Left lobe of liver (tissue), 2 donors: ENCODE measurements at regions not wholly inside any gene's neighbourhood (a gene's known extent, or its start where the extent isn't known, plus 50 kb on each side); places are given as distances from the start of the nearest gene placed in this dataset.
"Not testable (repeated sequence)": the region's sequence is repeated elsewhere in the genome, so short reads cannot be mapped to it uniquely, and the experiment has no call there.

Experiments
- ATAC-seq: fragments of 200-7000 bp; cut with Tn5 transposase; one replicate; pipeline ENCODE4 v1.9.1; 2020; ENCODE audit warnings: mild to moderate bottlenecking, moderate library complexity
- DNase-seq: peaks from one replicate; pipeline ENCODE4 v3.0.0-alpha.2; 2020; ENCODE audit warnings: low spot score
- donor health status: DM: no; HTN: no; CAD: no; lungs with moderate emphysema.
- donor health status: DM: no; HTN: yes; CAD: no.

DNA sequence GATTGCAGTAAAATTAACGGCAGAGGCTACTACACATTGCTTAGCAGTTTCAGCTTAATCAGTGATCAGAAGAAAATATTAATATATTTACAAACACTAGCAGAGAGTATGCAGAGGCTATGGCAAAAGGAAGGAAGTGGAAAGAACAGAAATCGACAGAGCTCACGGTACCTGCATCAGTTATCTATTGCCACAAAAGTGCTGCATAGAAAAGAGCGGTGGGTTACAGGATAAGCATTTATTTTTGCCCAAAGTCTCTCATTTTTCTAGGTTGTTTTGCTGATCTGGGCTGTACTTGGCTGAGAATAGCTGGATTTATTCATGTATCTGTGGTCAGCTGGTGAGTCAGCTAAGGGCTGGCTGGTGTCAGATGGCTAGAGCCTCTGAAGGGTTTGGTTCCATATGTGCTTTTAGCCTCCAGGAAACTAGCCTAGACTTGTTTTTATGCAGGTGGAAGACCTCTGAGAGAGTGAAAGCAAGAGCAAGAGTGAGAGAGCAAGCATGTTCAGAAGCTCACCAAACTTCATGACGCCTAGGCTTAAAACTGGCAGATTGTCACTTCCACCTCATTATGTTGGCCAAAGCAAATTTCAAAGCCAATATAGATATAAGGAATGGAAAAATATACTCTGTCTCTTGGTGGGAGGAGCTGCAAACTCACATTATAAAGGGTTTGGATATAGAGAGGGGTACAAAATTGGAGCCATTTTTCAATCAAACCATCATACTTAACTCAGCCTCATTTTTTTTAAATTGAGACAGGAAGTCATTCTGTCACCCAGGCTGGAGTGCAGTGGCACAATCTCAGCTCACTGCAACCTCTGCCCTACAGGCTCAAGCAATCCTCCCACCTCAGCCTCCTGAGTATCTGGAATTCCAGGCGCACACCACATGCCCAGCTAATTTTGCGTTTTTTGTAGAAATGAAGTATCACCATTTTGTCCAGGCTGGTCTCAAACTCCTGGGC, 153.2 kb upstream of the RPL34 start:
- ATAC-seq (no peak), DNase-seq (no peak)

DNA sequence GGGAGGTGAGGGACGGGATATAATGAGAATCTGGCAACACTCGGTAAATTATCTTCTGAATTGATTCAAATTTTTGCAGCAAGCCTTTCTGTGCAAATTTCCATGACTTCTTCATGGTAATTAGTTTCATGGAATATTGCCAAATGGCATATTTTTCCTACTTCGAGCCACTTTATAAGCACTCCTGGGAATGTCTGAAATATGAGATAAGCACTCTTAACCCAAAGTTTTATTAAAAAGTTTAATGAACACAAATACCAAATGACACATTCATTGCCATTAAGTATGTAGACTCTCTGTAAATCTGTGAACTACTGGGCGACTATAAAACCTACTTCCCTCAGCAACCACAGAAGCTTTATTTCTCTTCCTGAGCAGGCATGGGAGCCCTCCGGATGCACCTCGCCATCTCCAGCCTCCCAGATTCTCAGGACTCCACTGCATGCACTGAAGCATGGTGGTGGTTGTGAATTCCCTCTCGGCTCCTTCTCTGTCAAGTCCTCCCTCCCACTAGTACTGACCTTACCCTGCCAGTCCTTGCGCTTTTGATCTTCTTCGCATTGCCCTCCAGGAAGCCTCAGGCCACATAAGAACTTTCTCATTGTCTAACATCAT, 154.4 kb upstream of the RPL34 start:
- no peak for DNase-seq
- ATAC-seq = no peak

GRCh38 chr4:108458681-108459080, 161.7 kb upstream of the RPL34 start:
- ATAC-seq = no peak
- DNase-seq = no peak

DNA sequence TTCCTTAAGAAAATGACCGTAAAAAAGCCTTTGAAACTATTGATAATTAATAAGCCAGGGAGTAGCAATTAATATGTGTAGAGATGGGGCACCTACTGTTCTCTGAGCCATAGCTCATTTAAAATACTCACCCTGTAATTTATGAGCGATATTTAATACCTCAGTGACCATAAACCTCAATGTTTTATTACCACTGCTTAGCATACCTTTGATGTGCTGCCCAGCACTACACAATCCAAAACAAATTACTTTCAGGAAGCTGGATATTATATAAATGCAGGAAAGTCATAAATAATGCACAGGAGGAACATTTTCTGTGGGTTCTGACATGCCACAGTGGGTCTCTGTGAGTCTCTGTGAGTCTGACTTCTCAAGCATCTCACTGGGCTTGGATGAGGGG, 166.1 kb upstream of the RPL34 start:
- no peak for DNase-seq
- ATAC-seq = no peak

- no peak for DNase-seq
- no peak for ATAC-seq
Observed at GRCh38 chr4:108453366-108453765, 167.0 kb upstream of the RPL34 start.

- DNase-seq = no peak
- no peak for ATAC-seq
Observed at GRCh38 chr4:108450236-108450898, 170.0 kb upstream of the RPL34 start.

- ATAC-seq = no peak
- DNase-seq = no peak
Observed at GRCh38 chr4:108449129-108449528, 171.2 kb upstream of the RPL34 start.

DNA sequence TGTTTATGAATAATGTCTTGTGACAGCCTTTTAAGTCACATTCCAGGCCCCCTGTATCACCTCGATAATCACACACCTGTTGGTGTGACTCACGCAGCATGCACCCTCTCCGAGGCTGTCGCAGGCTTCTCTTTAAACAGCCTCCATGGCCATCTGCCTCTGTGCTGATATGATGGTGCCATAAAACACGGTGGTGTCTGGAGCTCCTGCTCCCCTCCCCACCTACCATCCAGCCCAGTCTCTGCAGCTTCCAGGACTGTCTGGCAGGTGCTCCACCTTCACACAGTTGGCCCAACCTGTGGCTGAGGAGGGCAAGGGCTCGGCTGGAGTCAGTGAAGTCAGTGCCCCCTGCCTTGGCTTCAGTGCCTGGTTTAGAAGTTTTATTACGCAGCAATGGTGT, 173.8 kb upstream of the RPL34 start:
- ATAC-seq (no peak), DNase-seq (no peak)

DNA sequence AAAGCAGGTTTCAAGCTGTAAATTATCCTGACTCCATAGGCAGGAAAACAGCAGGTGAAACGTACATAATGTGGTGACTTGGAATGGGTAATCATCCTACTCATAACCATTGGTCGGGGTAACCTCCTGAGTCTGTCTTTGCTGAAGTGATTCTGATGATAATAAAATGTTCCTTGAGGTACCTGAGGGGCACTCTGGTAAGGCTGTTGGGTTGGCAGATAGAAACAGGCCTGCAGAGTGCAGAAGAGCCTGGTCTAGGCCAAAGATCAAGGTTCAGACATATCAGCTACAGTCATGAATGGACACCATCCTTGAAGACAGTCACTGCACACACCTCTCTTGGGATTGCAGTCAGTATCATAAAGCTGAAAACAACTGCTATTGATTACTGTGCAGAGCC, 174.7 kb upstream of the RPL34 start:
- ATAC-seq = no peak

GRCh38 chr4:108443585-108443984, 176.8 kb upstream of the RPL34 start:
- ATAC-seq (no peak), DNase-seq (no peak)

More for the DNA sequence above, 174.7 kb upstream of the RPL34 start:
- DNase-seq = no peak

- ATAC-seq (no peak), DNase-seq (no peak)
Observed at GRCh38 chr4:108433832-108434231, 186.5 kb upstream of the RPL34 start.

DNA sequence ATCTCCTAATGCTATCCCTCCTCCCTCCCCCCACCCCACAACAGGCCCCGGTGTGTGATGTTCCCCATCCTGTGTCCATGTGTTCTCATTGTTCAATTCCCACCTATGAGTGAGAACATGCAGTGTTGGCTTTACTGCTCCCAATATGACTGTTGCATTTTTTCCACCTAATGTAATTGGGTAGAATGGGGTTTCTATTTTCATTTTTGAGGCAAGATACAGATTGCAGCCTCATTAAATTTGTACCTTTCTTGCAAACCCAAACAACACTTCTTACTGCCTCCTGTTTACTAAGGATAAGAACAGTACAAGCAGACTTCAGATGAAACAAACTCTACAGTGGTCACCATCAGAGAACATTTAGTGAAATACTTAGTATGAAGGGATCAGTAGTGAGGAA, 187.0 kb upstream of the RPL34 start:
- not testable (repeated sequence) for ATAC-seq, DNase-seq

- ATAC-seq = no peak
Observed at GRCh38 chr4:108432418-108432817, 188.0 kb upstream of the RPL34 start.

GRCh38 chr4:108431986-108432385, 188.4 kb upstream of the RPL34 start:
- no peak for DNase-seq
- ATAC-seq = no peak

More at GRCh38 chr4:108432418-108432817, 188.0 kb upstream of the RPL34 start:
- no peak for DNase-seq

DNA sequence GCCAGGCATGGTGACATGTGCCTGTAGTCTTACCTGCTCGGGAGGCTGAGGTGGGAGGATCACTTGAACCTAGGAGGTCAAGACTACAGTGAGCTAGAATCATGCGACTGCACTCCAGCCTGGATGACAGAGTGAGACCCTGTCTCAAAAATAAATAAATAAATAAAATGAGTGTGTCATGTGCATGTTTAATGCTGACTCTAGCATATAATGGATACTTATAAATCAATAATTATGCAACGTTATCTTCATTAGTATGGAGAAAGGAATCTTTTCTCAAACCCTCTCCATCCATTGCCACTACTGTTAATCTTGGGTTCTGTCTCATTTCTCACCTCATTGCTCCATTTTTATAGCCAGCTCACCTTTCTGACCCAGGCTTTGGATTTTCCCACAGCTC, 189.5 kb upstream of the RPL34 start:
- no peak for ATAC-seq
- DNase-seq = no peak

- DNase-seq = no peak
- ATAC-seq = no peak
Observed at GRCh38 chr4:108429662-108430061, 190.7 kb upstream of the RPL34 start.

DNA sequence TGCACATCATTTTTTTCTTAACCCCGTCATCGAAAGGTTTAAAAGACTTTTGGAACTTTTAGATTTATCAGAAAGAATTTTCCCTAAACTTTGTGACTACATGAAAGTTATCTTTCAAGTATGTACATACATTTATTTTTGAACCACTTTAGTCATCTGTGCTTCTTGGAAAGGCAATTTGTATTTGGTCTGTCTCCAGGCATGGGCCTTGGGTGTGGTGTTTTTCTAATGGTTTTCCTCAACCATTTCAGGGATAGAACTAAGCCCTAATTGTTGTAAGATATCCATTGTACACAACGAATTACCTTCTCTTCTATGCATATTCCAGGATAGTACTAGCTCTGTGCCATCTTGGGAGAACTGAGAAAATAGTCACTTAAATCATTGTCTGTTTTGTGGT, 191.5 kb upstream of the RPL34 start:
- DNase-seq (no peak), ATAC-seq (no peak)

DNA sequence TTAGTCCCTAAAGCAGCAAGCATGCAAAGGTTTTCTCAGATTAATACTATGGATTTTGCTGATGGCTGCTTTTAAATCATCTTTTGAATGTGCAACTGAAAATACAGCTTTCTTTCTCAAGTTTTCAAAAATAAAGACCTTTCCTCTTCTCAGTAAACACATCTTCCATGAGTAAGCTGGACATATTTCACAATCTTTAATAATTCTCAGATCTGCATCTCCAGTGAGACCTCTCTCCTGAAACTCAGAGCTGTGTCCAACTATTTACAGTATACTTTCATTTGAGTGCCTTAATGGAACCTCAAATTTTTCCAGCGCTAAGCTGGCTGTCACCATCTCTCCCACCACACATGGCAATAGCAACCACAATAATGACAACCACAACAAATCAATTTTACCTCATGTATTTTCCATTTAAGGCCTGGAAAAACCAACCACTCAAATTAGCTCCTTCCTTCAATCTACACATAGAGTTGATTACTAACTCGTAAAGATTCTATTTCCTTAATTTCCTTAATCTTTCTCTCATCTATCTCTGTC, 192.4 kb upstream of the RPL34 start:
- DNase-seq (no peak), ATAC-seq (no peak)

DNA sequence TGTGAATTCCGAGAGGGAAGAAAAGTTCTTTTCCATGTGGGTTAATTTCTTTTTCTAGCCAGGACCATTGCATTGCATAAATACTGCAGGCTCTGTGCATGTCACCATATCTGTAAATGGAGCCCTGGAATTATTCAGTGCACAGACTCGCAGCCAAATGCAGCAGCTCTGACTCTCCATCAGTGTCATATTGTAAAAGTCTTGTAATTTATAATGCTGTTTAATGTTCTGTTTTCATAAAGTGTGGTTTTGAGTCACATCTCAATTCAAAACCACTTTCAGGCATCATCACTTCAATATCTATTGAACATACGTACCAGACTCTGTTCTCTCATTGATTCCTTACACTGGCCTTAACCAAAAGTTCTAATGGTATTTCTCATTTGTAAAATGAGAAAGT, 193.9 kb upstream of the RPL34 start:
- no peak for DNase-seq
- no peak for ATAC-seq

DNA sequence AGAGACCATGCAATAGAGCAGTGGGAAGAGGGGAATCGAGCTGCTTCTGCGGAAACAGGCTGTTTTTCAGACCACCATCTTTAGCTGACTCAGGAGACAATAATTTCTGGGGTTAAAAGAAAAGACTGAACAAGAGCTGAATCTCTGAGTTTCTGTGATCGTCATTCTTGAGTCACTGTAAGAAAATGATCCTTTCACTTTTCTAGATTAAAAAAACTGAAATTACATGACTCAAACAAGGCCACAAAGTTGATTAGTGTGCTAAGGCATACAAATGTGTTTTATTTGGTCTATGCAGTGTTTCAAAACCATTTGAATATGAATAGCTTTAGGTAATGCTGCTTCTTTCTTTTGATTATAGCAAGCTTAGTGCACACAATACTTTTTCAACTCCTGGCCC, 194.4 kb upstream of the RPL34 start:
- DNase-seq = no peak
- no peak for ATAC-seq

GRCh38 chr4:108417923-108418322, 202.5 kb upstream of the RPL34 start:
- ATAC-seq = no peak

GRCh38 chr4:108416831-108417230, 203.5 kb upstream of the RPL34 start:
- no peak for ATAC-seq
- no peak for DNase-seq

More at GRCh38 chr4:108417923-108418322, 202.5 kb upstream of the RPL34 start:
- DNase-seq = no peak
